Thyroid gland (tissue), 4 donors: ENCODE measurements at regions not wholly inside any gene's neighbourhood (a gene's known extent, or its start where the extent isn't known, plus 50 kb on each side); places are given as distances from the start of the nearest gene placed in this dataset.

ENCODE experiments used
- POLR2A ChIP-seq, 2 donors: fragments of 450-650 bp; IDR thresholded peaks; one replicate each; pipeline ENCODE4 v1.6.1; 2017; ENCODE audit warnings: antibody characterized with exemption in 2 of 2, mild to moderate bottlenecking in 2 of 2, moderate library complexity in 1 of 2
- TF ChIP-seq, protein P1 (sequence below), 6 experiments: fragments of 200-600 bp in 3 of 6; fragments of 450-650 bp in 3 of 6; sonication (generic) in 3 of 6; IDR thresholded peaks; one replicate each; pipeline ENCODE4 v1.5.1; 2016 to 2019; ENCODE audit warnings: antibody characterized with exemption in 6 of 6, mild to moderate bottlenecking in 2 of 6, inconsistent platforms in 1 of 6, moderate library complexity in 1 of 6

DNA sequence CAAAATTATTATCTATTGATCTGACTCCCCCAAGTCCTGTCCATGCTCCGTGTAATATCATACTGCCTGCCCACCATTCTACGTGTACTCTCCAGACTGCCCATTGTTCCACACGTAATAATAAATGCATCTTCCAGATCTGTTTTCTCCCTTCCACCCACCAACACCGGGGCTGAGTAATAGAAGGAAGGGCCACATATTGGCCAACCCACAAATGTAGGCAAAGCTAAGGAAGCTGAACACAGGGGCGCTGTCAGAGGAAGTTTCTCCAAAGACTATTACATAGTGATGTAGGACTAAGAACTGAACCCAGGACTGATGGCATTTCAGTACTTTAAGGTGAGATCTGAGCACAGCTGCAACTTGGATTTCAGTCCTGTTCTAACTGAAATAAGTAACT, 135.8 kb upstream of the GUCY1A1 start:
- TF ChIP-seq, protein P1, sequence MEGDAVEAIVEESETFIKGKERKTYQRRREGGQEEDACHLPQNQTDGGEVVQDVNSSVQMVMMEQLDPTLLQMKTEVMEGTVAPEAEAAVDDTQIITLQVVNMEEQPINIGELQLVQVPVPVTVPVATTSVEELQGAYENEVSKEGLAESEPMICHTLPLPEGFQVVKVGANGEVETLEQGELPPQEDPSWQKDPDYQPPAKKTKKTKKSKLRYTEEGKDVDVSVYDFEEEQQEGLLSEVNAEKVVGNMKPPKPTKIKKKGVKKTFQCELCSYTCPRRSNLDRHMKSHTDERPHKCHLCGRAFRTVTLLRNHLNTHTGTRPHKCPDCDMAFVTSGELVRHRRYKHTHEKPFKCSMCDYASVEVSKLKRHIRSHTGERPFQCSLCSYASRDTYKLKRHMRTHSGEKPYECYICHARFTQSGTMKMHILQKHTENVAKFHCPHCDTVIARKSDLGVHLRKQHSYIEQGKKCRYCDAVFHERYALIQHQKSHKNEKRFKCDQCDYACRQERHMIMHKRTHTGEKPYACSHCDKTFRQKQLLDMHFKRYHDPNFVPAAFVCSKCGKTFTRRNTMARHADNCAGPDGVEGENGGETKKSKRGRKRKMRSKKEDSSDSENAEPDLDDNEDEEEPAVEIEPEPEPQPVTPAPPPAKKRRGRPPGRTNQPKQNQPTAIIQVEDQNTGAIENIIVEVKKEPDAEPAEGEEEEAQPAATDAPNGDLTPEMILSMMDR (IDR thresholded peaks at IDR 0.05), result no peak
- no peak for TF ChIP-seq POLR2A (IDR thresholded peaks at IDR 0.05)
